Epithelial cell of esophagus (primary cell): ENCODE measurements at regions not wholly inside any gene's neighbourhood (a gene's known extent, or its start where the extent isn't known, plus 50 kb on each side); places are given as distances from the start of the nearest gene placed in this dataset.

ENCODE experiments used
- DNase-seq: peaks from one replicate; pipeline ENCODE4 v3.0.0; 2010; ENCODE audit warnings: low read depth
- H3K4me3 ChIP-seq: 2 replicates; pipeline ENCODE4 v1.5.1; 2011; ENCODE audit warnings: mild to moderate bottlenecking, low read length, control low read depth
- TF ChIP-seq, protein P1 (sequence below): IDR thresholded peaks from 2 replicates; pipeline ENCODE4 v1.5.1; 2011; ENCODE audit warnings: low read depth, mild to moderate bottlenecking, low read length, control low read depth, inconsistent platforms; ENCODE audit not compliant: insufficient read depth; ENCODE audit errors: missing control alignments

DNA sequence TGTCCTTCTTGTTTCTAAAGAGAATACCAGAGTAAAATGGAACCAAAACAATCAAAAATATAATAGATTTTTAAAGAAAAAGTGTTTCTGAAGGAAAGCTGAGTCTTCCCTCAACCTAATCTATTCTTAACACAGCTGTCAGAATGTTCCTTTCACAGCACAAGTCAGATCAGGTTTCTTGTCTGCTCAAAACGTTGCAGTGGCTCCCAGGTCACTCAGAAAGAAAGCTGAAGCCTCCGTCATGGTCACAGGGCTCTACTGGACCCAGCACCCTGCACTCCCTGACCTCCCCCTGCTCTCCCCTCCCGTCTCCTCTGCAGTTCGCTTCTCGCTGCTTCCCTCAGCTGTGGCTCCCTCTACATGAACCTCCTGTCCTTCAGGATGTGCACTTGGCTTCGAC, 90.7 kb upstream of the PTPRM start:
- H3K4me3 ChIP-seq: no peak overlapping the region
- TF ChIP-seq, protein P1, sequence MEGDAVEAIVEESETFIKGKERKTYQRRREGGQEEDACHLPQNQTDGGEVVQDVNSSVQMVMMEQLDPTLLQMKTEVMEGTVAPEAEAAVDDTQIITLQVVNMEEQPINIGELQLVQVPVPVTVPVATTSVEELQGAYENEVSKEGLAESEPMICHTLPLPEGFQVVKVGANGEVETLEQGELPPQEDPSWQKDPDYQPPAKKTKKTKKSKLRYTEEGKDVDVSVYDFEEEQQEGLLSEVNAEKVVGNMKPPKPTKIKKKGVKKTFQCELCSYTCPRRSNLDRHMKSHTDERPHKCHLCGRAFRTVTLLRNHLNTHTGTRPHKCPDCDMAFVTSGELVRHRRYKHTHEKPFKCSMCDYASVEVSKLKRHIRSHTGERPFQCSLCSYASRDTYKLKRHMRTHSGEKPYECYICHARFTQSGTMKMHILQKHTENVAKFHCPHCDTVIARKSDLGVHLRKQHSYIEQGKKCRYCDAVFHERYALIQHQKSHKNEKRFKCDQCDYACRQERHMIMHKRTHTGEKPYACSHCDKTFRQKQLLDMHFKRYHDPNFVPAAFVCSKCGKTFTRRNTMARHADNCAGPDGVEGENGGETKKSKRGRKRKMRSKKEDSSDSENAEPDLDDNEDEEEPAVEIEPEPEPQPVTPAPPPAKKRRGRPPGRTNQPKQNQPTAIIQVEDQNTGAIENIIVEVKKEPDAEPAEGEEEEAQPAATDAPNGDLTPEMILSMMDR: no peak
- DNase-seq: no peak

DNA sequence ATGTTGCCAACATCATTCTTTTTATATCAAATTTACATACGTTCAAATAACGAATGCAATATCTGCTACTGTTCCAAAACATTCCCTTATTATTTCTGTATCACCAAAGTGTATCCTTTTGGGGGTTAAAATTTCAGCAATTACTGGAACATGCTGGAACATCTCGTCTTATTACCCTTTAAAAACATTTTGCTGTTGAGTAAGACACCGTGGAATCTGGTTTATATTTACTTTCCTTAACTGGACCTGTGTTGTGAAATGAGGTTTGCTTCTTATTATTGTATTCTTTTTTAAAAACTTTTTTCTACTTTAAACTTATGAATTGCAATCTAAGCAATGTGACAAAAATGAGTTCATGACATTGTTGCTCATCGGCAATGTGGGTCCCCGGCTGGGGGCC, 87.4 kb upstream of the PTPRM start:
- peak; percentile 17 for DNase-seq
- TF ChIP-seq, protein P1: no peak
- no peak overlapping the region for H3K4me3 ChIP-seq

DNA sequence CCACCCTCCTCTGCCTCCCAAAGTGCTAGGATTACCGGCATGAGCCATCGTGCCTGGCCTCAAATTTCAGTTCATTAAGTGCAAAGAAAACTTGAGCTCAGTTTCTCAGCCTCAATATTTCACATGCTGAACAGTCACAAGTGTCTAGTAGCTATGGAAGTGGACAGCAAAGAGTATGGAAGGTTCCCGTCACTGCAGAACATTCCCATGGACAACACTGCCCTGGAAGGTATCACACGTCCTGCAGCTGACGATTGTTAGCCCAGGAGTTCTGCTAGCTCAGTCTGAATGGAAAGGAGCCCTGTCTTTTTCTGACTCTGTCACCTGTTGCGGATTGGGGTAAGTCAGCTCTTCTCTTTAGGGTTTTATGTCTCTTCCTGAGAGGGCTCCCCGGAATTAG, 86.2 kb upstream of the PTPRM start:
- H3K4me3 ChIP-seq: no peak overlapping the region
- TF ChIP-seq, protein P1: no peak
- no peak for DNase-seq

DNA sequence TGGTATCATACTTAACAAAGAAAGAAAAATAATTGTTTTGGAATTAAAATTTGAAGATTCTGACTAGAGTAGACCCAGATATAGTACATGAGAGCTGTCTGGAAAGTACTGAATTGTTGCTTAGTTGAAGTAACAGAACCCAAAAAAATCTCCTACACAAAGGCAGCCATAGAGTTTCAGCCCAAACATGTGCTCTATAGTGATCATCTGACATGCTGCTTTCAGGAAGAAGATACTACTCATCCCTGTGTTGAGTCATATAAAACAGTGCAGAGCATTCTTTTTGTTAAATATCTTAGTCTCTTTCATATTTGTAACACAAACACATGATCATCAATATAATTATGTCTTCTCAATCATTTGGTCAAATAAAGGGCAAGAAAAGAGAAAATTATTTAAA, 84.8 kb upstream of the PTPRM start:
- no peak overlapping the region for H3K4me3 ChIP-seq
- peak; percentile 45 for DNase-seq
- TF ChIP-seq, protein P1: no peak

DNA sequence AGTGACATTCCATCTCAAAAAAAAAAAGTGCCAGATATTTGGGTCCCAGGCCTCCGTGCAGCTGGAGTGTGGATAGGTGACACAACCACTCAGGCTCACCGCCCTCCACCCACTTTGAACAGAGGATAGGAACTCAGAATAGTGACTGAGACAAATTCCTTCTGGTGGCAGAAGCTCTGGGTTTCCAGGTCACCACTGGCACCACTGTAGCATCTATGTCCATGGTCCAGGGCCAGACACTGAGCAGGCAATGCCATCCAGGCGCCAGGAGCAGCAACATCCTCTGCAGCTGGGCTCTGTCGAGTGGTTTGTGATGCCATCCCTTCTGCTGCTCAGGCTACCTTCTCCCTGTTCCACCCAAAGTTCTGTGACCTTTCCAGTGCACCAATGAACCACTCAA, 81.5 kb upstream of the PTPRM start:
- DNase-seq: no peak
- TF ChIP-seq, protein P1: no peak
- no peak overlapping the region for H3K4me3 ChIP-seq

DNA sequence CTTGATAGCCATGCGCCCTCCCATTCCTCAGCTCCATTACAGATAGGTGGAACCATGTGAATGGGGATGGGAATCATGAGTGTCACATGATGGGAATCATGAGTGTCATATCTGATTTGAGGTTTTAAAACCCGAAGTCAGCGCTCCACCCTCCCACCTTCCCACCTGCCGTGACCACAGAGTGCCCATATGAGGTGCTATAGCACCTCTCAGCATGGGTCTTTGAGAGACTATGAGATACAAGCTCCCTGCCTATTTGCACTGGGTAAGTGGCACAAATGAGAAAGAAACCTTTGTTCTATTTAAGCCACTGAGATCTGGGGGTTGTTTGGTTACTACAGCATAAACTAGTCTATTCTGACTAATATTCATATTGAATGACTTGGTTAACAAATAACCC, 78.5 kb upstream of the PTPRM start:
- H3K4me3 ChIP-seq: no peak overlapping the region
- TF ChIP-seq, protein P1: no peak
- no peak for DNase-seq

DNA sequence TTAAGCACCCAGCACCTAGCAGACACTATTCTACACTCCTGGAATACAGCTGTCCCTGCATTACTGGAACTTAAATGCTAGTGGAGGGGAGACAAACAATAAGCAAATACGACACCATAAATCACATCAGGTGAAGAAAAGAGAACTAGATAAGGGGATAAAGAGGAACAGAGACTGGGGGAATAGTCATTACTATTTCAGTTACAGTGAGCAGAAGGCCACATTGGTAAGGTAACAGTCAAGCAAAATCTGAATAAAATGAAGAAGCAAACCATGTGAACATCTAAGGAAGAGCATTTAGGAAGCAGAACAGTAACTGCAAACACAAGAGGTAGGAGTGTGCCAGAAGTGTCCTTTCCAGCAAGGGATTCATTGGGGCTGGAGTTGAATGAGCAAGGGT, 77.0 kb upstream of the PTPRM start:
- no peak for DNase-seq
- TF ChIP-seq, protein P1: no peak
- H3K4me3 ChIP-seq: no peak overlapping the region
